HCEC 1CT (cell line): ENCODE measurements at regions not wholly inside any gene's neighbourhood (a gene's known extent, or its start where the extent isn't known, plus 50 kb on each side); places are given as distances from the start of the nearest gene placed in this dataset.
"Not testable (repeated sequence)": the region's sequence is repeated elsewhere in the genome, so short reads cannot be mapped to it uniquely, and the experiment has no call there.

ENCODE experiments used
- DNase-seq: peaks from one replicate; pipeline ENCODE4 v3.0.0-alpha.2; 2017

DNA sequence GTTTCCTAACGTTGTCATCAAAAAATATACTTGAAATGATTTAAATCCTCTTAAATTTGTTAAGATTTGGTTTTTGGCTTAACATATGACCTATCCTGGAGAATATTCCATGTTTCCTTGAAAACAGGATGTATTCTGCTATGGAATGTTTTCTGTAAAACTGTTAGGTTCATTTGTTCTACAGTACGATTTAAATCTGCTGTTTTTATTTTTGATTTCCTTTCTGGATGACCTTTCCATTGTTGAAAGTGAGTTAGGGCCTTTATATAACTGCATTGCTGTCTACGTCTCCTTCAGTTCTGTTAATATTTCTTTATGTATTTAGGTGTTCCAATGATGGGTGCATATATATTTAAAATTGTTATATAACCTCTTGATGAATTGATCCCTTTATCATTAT is 465.3 kb upstream of the ALCAM start:
- no peak for DNase-seq

DNA sequence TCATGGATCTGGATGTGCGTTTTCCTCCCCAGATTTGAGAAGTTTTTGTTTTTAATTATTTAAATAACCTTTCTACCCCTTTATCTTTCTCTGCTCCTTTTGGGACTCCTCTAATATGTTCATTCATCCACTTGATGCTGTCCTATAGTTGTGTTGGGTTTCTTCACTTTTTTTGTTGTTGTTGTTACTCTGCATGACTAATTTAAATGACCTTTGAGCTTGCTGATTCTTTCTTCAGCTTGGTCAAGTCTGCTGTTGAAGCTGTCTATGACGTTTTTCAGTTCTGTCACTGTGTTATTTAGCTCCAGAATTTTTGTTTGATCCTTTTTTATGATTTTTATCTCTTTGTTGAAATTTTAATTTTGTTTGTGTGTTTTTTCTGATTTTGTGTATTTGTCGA is 463.6 kb upstream of the ALCAM start:
- no peak for DNase-seq

GRCh38 chr3:104906001-104906639 is 460.6 kb upstream of the ALCAM start:
- no peak for DNase-seq

DNA sequence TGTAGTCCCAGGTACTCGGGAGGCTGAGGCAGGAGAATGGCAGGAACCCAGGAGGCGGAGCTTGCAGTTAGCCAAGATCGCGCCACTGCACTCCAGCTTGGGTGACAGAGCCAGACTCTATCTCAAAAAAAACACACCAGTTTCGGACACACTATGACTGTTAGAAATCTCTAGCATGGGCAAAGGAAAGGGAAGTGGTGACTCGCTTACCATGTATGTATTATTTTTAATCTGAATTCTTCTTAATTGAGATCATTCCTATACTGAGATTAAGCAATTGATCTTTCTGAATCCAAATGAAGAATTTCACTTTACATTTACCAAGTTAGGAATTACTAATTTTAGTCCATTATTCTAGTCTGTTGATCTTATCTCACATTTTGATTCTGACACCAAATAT is 459.2 kb upstream of the ALCAM start:
- DNase-seq = peak; percentile 87

- DNase-seq = peak; percentile 26
Observed at GRCh38 chr3:104908761-104909160, 457.9 kb upstream of the ALCAM start.

GRCh38 chr3:104909198-104909597 is 457.5 kb upstream of the ALCAM start:
- DNase-seq = peak; percentile 89

DNA sequence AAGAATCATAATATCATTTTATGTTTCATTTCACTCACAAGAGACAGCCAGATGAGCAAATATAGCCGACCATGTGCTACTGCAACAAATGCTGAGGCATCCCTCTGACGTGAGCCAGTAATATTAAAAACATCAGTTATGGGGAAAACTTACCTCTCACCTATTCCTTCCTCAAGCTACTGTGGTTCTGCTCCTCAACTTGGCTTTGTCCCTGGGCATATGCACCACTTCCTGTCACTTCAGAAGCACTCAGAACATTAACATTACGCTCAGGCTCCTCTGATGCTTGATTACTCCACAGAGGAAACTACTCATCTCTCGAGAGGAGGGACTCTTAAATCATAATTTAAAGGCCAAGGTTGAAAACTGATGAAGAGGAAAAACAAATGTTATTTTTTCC is 457.0 kb upstream of the ALCAM start:
- peak; percentile 48 for DNase-seq

DNA sequence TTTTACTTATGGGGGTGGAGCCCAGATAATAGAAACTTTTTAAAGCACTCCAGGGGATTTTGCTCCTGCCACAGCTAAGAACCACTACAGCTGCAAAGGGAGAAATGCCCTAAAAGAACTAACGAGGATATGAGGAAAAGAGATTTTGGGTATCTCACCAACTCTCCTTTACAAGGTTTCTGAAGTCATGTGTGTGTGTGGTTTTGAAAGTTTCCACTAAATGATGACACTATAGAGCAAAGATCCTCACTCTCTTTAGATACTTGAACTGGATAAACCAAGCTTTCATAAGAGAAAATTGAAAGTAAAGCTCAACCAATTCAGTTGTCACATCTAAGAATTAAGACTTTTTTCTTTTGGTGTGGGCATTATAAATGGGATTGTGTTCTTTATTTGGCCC is 455.3 kb upstream of the ALCAM start:
- DNase-seq = no peak

DNA sequence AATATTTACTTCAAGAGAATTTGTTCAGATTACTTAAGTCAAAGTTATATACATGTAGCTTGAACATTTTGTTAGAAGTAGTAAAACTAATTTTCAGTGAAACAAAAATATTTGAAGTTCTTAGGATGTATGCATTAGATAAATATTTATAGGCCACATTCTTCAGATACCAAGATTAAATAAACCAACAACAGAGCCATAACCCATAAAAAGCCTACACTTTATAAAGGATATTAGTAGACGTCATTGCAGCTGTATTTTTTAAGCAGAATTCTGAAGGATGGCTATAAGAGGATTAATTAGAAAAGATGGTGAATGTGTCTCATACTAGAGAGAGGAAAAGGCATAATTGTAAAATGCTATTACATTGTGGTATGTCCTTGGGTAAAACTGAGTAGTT is 449.7 kb upstream of the ALCAM start:
- DNase-seq = peak; percentile 37

GRCh38 chr3:104920512-104920911 is 446.2 kb upstream of the ALCAM start:
- DNase-seq = no peak

DNA sequence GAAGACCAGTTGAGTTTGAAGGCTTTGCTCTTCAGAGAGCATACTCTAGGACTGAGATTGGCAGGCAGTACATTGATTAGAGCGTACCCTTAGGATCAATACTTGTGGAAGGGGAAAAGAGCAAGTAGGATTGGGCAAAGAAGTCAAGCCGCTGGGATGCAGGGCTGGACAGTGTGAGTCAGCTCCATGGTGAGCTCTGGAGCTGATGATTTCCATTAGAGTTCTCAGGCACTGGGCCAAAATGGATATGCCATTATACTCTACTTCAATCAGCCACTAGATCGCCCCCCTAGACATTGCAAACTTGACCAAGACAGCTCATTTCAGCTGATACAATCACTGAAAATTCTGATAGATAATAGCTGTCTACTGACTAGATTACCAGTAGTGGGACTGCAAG is 432.7 kb upstream of the ALCAM start:
- DNase-seq = peak; percentile 3

GRCh38 chr3:104935613-104936012 is 431.1 kb upstream of the ALCAM start:
- DNase-seq = no peak

DNA sequence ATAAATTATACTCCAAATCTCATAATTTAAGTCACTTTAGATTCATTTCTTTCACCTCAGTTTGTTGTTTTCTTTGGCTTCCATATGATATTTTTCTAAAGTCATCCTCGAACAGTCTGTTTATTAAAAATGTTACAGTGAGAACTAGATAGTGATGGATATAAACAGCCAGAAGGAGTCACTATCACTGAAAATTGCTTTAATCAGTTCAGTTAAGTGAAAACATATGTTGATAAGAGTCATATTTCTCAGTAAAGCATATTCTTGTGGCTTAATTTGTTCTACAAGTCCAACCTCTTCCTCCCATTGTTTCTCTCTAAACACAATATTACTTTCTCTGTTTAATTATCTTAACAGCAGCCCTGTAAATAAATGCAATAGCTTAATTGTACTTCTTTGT is 427.5 kb upstream of the ALCAM start:
- DNase-seq = peak; percentile 32

GRCh38 chr3:104941785-104942184 is 424.9 kb upstream of the ALCAM start:
- DNase-seq = no peak

DNA sequence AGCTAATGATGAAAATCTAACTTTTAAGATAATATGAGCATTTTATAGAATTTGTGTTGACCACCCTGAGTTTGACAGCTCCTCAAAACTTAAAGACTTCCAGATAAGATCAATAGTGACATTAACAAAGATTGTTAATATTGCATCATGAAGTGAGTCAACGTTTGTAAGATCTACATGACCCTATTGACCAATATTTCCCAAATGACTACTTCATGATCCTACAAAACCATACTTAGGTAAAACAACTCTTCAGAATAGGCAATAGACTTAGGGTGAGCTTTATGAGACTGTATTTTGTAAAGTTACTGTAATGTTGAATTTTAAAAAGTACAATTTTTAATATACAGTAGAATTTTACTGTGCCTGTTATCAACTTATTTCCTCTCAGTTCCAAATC is 422.7 kb upstream of the ALCAM start:
- peak; percentile 11 for DNase-seq

DNA sequence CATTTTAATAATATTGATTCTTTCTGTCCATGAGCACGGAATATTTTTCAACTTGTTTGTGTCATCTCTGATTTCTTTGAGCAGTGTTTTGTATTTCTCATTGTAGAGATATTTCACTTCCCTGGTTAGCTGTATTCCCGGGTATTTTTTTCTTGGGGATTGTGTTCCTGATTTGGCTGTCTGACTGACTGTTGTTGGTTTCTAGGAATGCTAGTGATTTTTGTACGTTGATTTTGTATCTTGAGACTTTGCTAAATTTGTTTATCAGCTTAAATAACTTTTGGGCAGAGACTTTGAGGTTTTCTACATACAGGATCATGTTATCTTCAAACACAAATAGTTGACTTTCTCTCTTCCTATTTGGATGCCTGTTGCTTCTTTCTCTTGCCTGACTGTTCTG is 418.8 kb upstream of the ALCAM start:
- DNase-seq = peak; percentile 7

DNA sequence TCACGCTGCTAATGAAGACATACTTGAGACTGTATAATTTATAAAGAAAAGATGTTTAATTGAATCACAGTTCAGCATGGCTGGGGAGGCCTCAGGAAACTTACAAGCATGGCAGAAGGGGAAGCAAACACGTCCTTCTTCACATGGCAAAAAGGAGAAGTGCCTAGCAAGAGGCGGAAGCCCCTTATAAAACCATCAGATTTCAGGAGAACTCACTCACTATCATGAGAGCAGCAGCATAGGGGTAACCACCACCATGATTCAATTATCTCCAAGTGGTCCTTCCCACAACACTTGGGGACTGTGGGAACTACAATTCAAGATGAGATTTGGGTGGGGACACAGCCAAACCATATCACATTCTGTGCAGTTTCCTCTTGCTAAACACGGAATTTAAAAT is 416.9 kb upstream of the ALCAM start:
- DNase-seq = not testable (repeated sequence)

DNA sequence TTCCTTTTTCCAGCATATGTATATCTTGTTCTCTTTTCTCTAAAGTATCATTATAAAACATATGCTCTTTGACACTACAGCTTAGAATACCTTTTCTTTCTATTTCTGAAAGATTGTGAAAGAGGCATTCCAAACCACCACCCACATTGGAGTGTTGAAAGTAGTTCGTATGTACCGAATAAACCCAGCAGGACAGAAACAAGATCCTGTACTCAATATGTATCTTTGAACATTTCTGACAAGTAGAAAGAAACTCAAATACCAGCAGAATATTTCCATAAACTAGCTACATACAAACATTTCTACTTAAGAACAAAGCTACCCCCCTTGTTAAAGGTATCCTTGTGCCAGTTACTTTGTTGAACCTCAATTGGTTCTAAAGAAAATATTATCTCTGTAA is 415.3 kb upstream of the ALCAM start:
- DNase-seq = no peak

DNA sequence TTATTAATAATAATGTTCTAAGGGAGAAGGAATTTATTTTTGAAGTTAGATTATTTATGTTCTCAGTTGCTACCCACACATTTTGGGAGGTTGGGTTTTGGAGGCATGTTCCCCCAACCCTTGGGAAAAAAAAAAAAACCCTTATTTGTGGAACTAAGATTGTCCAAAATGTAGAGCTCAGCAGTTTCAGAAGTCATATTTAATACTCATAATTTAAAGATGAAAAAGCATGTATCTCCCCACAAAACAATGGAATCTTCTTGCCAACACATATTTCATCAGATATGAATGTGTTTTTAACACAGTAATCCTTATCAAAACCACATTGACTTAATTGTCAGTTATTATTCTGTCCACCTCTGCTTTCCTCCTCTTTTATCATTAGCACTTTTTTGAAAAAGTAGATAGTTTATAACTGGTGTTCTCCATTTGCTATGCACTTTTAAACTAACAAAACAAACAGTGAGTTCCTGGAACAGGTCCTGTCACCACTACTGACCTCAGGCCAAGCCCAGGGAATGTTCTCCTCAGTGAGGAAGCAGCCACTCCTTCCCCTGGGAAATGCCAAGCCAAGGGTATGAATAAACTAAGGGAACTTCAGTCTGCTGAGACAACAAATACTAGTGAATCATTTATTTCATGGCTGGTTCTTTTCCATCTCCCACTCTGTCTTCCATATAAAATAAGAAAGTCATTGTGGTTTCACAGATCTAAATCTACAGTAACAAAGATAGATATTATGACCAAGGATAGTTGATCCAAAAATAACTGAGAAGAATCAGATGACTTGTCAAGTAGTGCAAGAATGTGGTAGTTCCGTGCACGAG is 414.4 kb upstream of the ALCAM start:
- peak; percentile 74 for DNase-seq

GRCh38 chr3:104956620-104957345 is 409.9 kb upstream of the ALCAM start:
- no peak for DNase-seq

- DNase-seq = peak; percentile 23
Observed at GRCh38 chr3:104960579-104960978, 406.1 kb upstream of the ALCAM start.

DNA sequence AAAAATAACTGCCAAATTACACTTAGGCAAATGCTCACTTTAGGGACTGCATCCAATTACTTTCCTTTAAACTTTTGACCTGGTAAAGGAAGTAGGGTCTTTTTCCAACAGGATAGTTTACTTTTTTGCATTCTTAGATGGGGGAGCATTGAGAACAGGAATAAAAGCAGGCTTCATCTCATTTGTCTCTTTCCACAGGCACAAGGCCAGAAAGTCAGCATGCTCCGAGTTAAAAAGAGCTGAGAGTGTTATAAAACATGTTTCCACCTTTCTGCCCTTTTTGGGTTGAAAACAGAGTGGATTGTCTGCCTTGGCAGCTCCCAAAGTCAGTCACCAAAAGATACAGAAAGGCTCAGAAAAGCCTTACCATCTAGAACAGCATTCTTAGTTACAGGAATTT is 404.9 kb upstream of the ALCAM start:
- DNase-seq = no peak

GRCh38 chr3:104974316-104974715 is 392.4 kb upstream of the ALCAM start:
- DNase-seq = no peak

- DNase-seq = no peak
Observed at GRCh38 chr3:104977719-104978118, 389.0 kb upstream of the ALCAM start.
